Spinal cord (tissue), 9 donors: ENCODE measurements at regions not wholly inside any gene's neighbourhood (a gene's known extent, or its start where the extent isn't known, plus 50 kb on each side); places are given as distances from the start of the nearest gene placed in this dataset.

ENCODE experiments used
- DNase-seq, 6 donors: peaks; one replicate each; pipeline versions ENCODE4 v3.0.0 to v3.0.0-alpha.2; 2013 to 2015; ENCODE audit warnings: low spot score in 6 of 6, low read depth in 4 of 6
- H3K27ac ChIP-seq: one replicate; pipeline ENCODE4 v1.5.1; 2013; ENCODE audit warnings: low read depth, low read length, control low read depth
- H3K27me3 ChIP-seq: one replicate; pipeline ENCODE4 v1.6.1; 2013; ENCODE audit warnings: low read length; ENCODE audit not compliant: control insufficient read depth, insufficient read depth
- H3K36me3 ChIP-seq: one replicate; pipeline ENCODE4 v1.6.1; 2013; ENCODE audit warnings: low read length; ENCODE audit not compliant: control insufficient read depth, insufficient read depth
- H3K4me1 ChIP-seq: one replicate; pipeline ENCODE4 v1.6.1; 2013; ENCODE audit warnings: low read length; ENCODE audit not compliant: control insufficient read depth, insufficient read depth
- H3K4me3 ChIP-seq: one replicate; pipeline ENCODE4 v1.5.1; 2013; ENCODE audit warnings: low read depth, low read length, control low read depth
- H3K9me3 ChIP-seq: one replicate; pipeline ENCODE4 v1.6.1; 2013; ENCODE audit warnings: low read length; ENCODE audit not compliant: control insufficient read depth, insufficient read depth
- WGBS: methylation state at CpG from one replicate; pipeline ENCODE4 v1.1.5; 2013; ENCODE audit warnings: missing lambda C conversion rate; ENCODE audit not compliant: insufficient coverage; 5-methylcytosine and 5-hydroxymethylcytosine counted together
- donor health status: healthy.

GRCh38 chr12:39065455-39065854 is 160.1 kb upstream of the CPNE8 start:
- H3K27me3 ChIP-seq: no peaks in the 10 kb centered on the region
- no peak overlapping the region for H3K27ac ChIP-seq
- WGBS: 97% methylated on average over 2 of the region's 2 CpGs
- no peaks in the 10 kb centered on the region for H3K36me3 ChIP-seq
- no peaks in the 10 kb centered on the region for H3K4me1 ChIP-seq
- H3K9me3 ChIP-seq: no peaks in the 10 kb centered on the region
- no peak for DNase-seq
- H3K4me3 ChIP-seq: no peak overlapping the region

- no peak for DNase-seq
- H3K9me3 ChIP-seq: no peaks in the 10 kb centered on the region
- H3K27me3 ChIP-seq: no peaks in the 10 kb centered on the region
- 67% methylated on average over 2 of the region's 7 CpGs for WGBS
- no peaks in the 10 kb centered on the region for H3K36me3 ChIP-seq
- no peaks in the 10 kb centered on the region for H3K4me1 ChIP-seq
- no peak overlapping the region for H3K27ac ChIP-seq
- H3K4me3 ChIP-seq: no peak overlapping the region
These were observed 159.3 kb upstream of the CPNE8 start for GRCh38 chr12:39064708-39065107.

- H3K36me3 ChIP-seq: no peaks in the 10 kb centered on the region
- no peaks in the 10 kb centered on the region for H3K27me3 ChIP-seq
- H3K27ac ChIP-seq: no peak overlapping the region
- no peaks in the 10 kb centered on the region for H3K4me1 ChIP-seq
- 100% methylated on average over 1 of the region's 3 CpGs for WGBS
- H3K4me3 ChIP-seq: no peak overlapping the region
- no peak for DNase-seq
- H3K9me3 ChIP-seq: no peaks in the 10 kb centered on the region
These were observed 157.0 kb upstream of the CPNE8 start for GRCh38 chr12:39062266-39062996.

GRCh38 chr12:39061576-39061975 is 156.2 kb upstream of the CPNE8 start:
- WGBS: 86% methylated on average over 4 of the region's 7 CpGs

GRCh38 chr12:39048395-39048794 is 143.0 kb upstream of the CPNE8 start:
- H3K36me3 ChIP-seq: no peaks in the 10 kb centered on the region
- H3K27me3 ChIP-seq: no peaks in the 10 kb centered on the region
- DNase-seq: no peak
- H3K27ac ChIP-seq: no peak overlapping the region
- no peaks in the 10 kb centered on the region for H3K9me3 ChIP-seq
- H3K4me3 ChIP-seq: no peak overlapping the region
- no peaks in the 10 kb centered on the region for H3K4me1 ChIP-seq

More at GRCh38 chr12:39061576-39061975, 156.2 kb upstream of the CPNE8 start:
- Histone ChIP-seq H3K9me3 (no peaks in the 10 kb centered on the region), H3K36me3 (no peaks in the 10 kb centered on the region), H3K27ac (no peak overlapping the region), H3K27me3 (no peaks in the 10 kb centered on the region), H3K4me1 (no peaks in the 10 kb centered on the region), H3K4me3 (no peak overlapping the region)
- DNase-seq: no peak

GRCh38 chr12:39047539-39048262 is 142.3 kb upstream of the CPNE8 start:
- no peak for DNase-seq
- H3K4me3 ChIP-seq: no peak overlapping the region
- H3K9me3 ChIP-seq: no peaks in the 10 kb centered on the region
- WGBS: 76% methylated on average over 2 of the region's 8 CpGs
- H3K36me3 ChIP-seq: no peaks in the 10 kb centered on the region
- H3K27ac ChIP-seq: no peak overlapping the region
- no peaks in the 10 kb centered on the region for H3K4me1 ChIP-seq
- H3K27me3 ChIP-seq: no peaks in the 10 kb centered on the region

GRCh38 chr12:39044754-39045153 is 139.4 kb upstream of the CPNE8 start:
- H3K27me3 ChIP-seq: no peaks in the 10 kb centered on the region
- H3K27ac ChIP-seq: no peak overlapping the region
- H3K4me3 ChIP-seq: no peak overlapping the region
- no peak for DNase-seq
- H3K9me3 ChIP-seq: no peaks in the 10 kb centered on the region
- H3K4me1 ChIP-seq: no peaks in the 10 kb centered on the region
- WGBS: no CpG with 5 or more reads among the region's 3 CpGs
- no peaks in the 10 kb centered on the region for H3K36me3 ChIP-seq

GRCh38 chr12:39043424-39043822 is 138.0 kb upstream of the CPNE8 start:
- WGBS: 50% methylated on average over 2 of the region's 2 CpGs
- Histone ChIP-seq H3K4me1 (no peaks in the 10 kb centered on the region), H3K27ac (no peak overlapping the region), H3K4me3 (no peak overlapping the region), H3K27me3 (no peaks in the 10 kb centered on the region), H3K9me3 (no peaks in the 10 kb centered on the region), H3K36me3 (no peaks in the 10 kb centered on the region)
- no peak for DNase-seq

GRCh38 chr12:39040275-39040674 is 134.9 kb upstream of the CPNE8 start:
- WGBS: 100% methylated on average over 1 of the region's 2 CpGs
- H3K4me3 ChIP-seq: no peak overlapping the region

GRCh38 chr12:39037115-39037514 is 131.7 kb upstream of the CPNE8 start:
- no peak overlapping the region for H3K27ac ChIP-seq
- DNase-seq: peak in 1 of 6 donors; percentile 61
- WGBS: no CpG with 5 or more reads among the region's 2 CpGs
- H3K36me3 ChIP-seq: no peaks in the 10 kb centered on the region
- no peaks in the 10 kb centered on the region for H3K9me3 ChIP-seq
- H3K4me1 ChIP-seq: no peaks in the 10 kb centered on the region
- H3K27me3 ChIP-seq: no peaks in the 10 kb centered on the region
- H3K4me3 ChIP-seq: no peak overlapping the region

More at GRCh38 chr12:39040275-39040674, 134.9 kb upstream of the CPNE8 start:
- no peak for DNase-seq
- Histone ChIP-seq H3K4me1 (no peaks in the 10 kb centered on the region), H3K27me3 (no peaks in the 10 kb centered on the region), H3K27ac (no peak overlapping the region), H3K9me3 (no peaks in the 10 kb centered on the region), H3K36me3 (no peaks in the 10 kb centered on the region)
